Fibroblast of lung (primary cell): ENCODE measurements at regions not wholly inside any gene's neighbourhood (a gene's known extent, or its start where the extent isn't known, plus 50 kb on each side); places are given as distances from the start of the nearest gene placed in this dataset.

Experiments
- DNase-seq, 2 donors: peaks; one replicate each; pipeline versions ENCODE4 v3.0.0 to v3.0.0-alpha.2; 2010; ENCODE audit warnings: low read depth in 2 of 2
- H2AFZ ChIP-seq: 2 replicates; pipeline ENCODE4 v1.5.1; 2012; ENCODE audit warnings: low read length, control low read depth, inconsistent platforms
- H3K27ac ChIP-seq: 2 replicates; pipeline ENCODE4 v1.5.1; 2011; ENCODE audit warnings: low read length, control low read depth; ENCODE audit not compliant: insufficient read depth
- H3K27me3 ChIP-seq: 2 replicates; pipeline ENCODE4 v1.5.1; 2011; ENCODE audit warnings: mild to moderate bottlenecking, low read length; ENCODE audit not compliant: control insufficient read depth, insufficient read depth
- H3K36me3 ChIP-seq: 2 replicates; pipeline ENCODE4 v1.5.1; 2011; ENCODE audit warnings: low read length; ENCODE audit not compliant: control insufficient read depth, insufficient read depth
- H3K4me1 ChIP-seq: 2 replicates; pipeline ENCODE4 v1.5.1; 2011; ENCODE audit warnings: low read length; ENCODE audit not compliant: control insufficient read depth, insufficient read depth; ENCODE audit errors: extremely low read depth
- H3K4me2 ChIP-seq: 2 replicates; pipeline ENCODE4 v1.5.1; 2011; ENCODE audit warnings: low read length, control low read depth; ENCODE audit not compliant: insufficient read depth; ENCODE audit errors: extremely low read depth
- H3K4me3 ChIP-seq, 4 experiments: fragments of 200-600 bp in 1 of 4; sonication (generic) in 1 of 4; replicated peaks in 1 of 4; 2 replicates each; pipeline ENCODE4 v1.5.1; 2011 to 2016; ENCODE audit warnings: low read length in 4 of 4, low read depth in 3 of 4, mild to moderate bottlenecking in 3 of 4, control low read depth in 2 of 4, inconsistent platforms in 1 of 4, mixed read lengths in 1 of 4; ENCODE audit not compliant: insufficient read depth in 1 of 4; ENCODE audit errors: control extremely low read depth in 1 of 4
- H3K79me2 ChIP-seq: 2 replicates; pipeline ENCODE4 v1.5.1; 2012; ENCODE audit warnings: mild to moderate bottlenecking, low read length, inconsistent platforms; ENCODE audit not compliant: control insufficient read depth, insufficient read depth
- H3K9ac ChIP-seq: 2 replicates; pipeline ENCODE4 v1.5.1; 2011; ENCODE audit warnings: mild to moderate bottlenecking, low read length, control low read depth; ENCODE audit not compliant: insufficient read depth
- H3K9me3 ChIP-seq: 2 replicates; pipeline ENCODE4 v1.5.1; 2012; ENCODE audit warnings: low read depth, low read length; ENCODE audit not compliant: control insufficient read depth, insufficient read depth
- H4K20me1 ChIP-seq: 2 replicates; pipeline ENCODE4 v1.5.1; 2011; ENCODE audit warnings: low read length; ENCODE audit not compliant: control insufficient read depth, insufficient read depth; ENCODE audit errors: extremely low read depth
- EZH2 ChIP-seq: IDR thresholded peaks from 2 replicates; pipeline ENCODE4 v1.5.1; 2012; ENCODE audit warnings: low read length, control low read depth, mild to moderate bottlenecking; ENCODE audit errors: missing control alignments
- TF ChIP-seq, protein P1 (sequence below), 2 donors: IDR thresholded peaks in 1 of 2; conservative IDR thresholded peaks in 1 of 2; 1 replicate in 1 of 2; 2 replicates in 1 of 2; pipeline ENCODE4 v1.5.1; 2011 to 2012; ENCODE audit warnings: low read length in 2 of 2, control low read depth in 1 of 2, inconsistent platforms in 1 of 2, low read depth in 1 of 2, mild to moderate bottlenecking in 1 of 2

DNA sequence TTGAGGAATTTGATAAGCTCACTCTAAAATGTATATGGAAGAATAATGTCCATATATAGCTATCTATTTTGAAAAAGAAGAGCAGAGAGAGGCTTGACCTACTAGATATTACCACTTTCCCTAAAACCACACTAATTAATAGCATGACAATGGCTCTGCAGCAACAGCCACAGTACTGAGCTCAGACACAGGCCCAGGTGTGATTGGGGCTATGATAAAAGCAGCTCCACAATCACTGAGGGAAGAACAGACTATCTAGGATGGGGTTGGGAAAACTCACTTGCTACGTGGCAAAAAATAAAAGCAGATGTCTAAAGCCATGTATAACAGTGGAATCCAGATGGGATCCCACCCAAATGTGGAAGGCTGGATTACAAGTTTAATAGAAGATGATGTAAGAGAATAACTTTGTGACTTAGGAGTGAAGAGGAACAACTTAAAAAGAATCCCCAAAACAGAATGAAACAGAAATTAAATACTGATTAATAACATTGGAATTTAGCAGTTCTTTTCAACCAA is 80.8 kb upstream of the RAB4A start:
- Histone ChIP-seq H3K9ac (no peak overlapping the region), H3K4me3 (no peak overlapping the region), H3K4me2 (no peak overlapping the region), H3K4me1 (no peaks in the 10 kb centered on the region), H3K27ac (no peak overlapping the region), H3K9me3 (no peaks in the 10 kb centered on the region), H3K79me2 (no peaks in the 10 kb centered on the region), H4K20me1 (no peaks in the 10 kb centered on the region), H2AFZ (no peak overlapping the region), H3K27me3 (no peaks in the 10 kb centered on the region), H3K36me3 (no peaks in the 10 kb centered on the region)
- no peak for TF ChIP-seq EZH2
- TF ChIP-seq, protein P1, sequence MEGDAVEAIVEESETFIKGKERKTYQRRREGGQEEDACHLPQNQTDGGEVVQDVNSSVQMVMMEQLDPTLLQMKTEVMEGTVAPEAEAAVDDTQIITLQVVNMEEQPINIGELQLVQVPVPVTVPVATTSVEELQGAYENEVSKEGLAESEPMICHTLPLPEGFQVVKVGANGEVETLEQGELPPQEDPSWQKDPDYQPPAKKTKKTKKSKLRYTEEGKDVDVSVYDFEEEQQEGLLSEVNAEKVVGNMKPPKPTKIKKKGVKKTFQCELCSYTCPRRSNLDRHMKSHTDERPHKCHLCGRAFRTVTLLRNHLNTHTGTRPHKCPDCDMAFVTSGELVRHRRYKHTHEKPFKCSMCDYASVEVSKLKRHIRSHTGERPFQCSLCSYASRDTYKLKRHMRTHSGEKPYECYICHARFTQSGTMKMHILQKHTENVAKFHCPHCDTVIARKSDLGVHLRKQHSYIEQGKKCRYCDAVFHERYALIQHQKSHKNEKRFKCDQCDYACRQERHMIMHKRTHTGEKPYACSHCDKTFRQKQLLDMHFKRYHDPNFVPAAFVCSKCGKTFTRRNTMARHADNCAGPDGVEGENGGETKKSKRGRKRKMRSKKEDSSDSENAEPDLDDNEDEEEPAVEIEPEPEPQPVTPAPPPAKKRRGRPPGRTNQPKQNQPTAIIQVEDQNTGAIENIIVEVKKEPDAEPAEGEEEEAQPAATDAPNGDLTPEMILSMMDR (conservative IDR thresholded peaks at IDR 0.05 in 1 of 2, IDR thresholded peaks at IDR 0.05 in 1 of 2; ENCODE audit: low read depth in 1 of 2, low read length in 2 of 2): no peak
- DNase-seq: no peak

GRCh38 chr1:229191066-229191674 is 79.7 kb upstream of the RAB4A start:
- no peak overlapping the region for H3K4me2 ChIP-seq
- H4K20me1 ChIP-seq: no peaks in the 10 kb centered on the region
- H3K79me2 ChIP-seq: no peaks in the 10 kb centered on the region
- no peaks in the 10 kb centered on the region for H3K4me1 ChIP-seq
- TF ChIP-seq, protein P1 (conservative IDR thresholded peaks at IDR 0.05 in 1 of 2, IDR thresholded peaks at IDR 0.05 in 1 of 2; ENCODE audit: low read depth in 1 of 2, low read length in 2 of 2): no peak
- no peak for TF ChIP-seq EZH2
- no peak overlapping the region for H3K9ac ChIP-seq
- no peaks in the 10 kb centered on the region for H3K9me3 ChIP-seq
- DNase-seq: peak; percentile 25 to 26
- H3K36me3 ChIP-seq: no peaks in the 10 kb centered on the region
- no peak overlapping the region for H3K27ac ChIP-seq
- H3K27me3 ChIP-seq: no peaks in the 10 kb centered on the region
- no peak overlapping the region for H2AFZ ChIP-seq
- H3K4me3 ChIP-seq: no peak overlapping the region

GRCh38 chr1:229192031-229192430 is 78.9 kb upstream of the RAB4A start:
- Histone ChIP-seq H4K20me1 (no peaks in the 10 kb centered on the region), H3K9me3 (no peaks in the 10 kb centered on the region), H3K79me2 (no peaks in the 10 kb centered on the region), H3K36me3 (no peaks in the 10 kb centered on the region), H2AFZ (no peak overlapping the region), H3K4me2 (no peak overlapping the region), H3K27me3 (no peaks in the 10 kb centered on the region), H3K4me3 (no peak overlapping the region), H3K9ac (no peak overlapping the region), H3K4me1 (no peaks in the 10 kb centered on the region), H3K27ac (no peak overlapping the region)
- DNase-seq: peak; percentile 34 to 36
- TF ChIP-seq EZH2: no peak
- TF ChIP-seq, protein P1 (conservative IDR thresholded peaks at IDR 0.05 in 1 of 2, IDR thresholded peaks at IDR 0.05 in 1 of 2; ENCODE audit: low read depth in 1 of 2, low read length in 2 of 2): no peak
